ENCODE measurements at regions not wholly inside any gene's neighbourhood (a gene's known extent, or its start where the extent isn't known, plus 50 kb on each side); places are given as distances from the start of the nearest gene placed in this dataset.

GRCh38 chr3:3232251-3232650 is 52.8 kb upstream of the CRBN start:
- no peak overlapping the region for H3K9ac ChIP-seq (ENCODE audit: low read length)
- no peaks in the 10 kb centered on the region for H4K20me1 ChIP-seq (ENCODE audit: insufficient read depth, low read length)
- H3K36me3 ChIP-seq (replicated peaks; ENCODE audit: low read depth, low read length): no peaks in the 10 kb centered on the region
- no peaks in the 10 kb centered on the region for H3K9me3 ChIP-seq (ENCODE audit: insufficient read depth, low read length)
- no peaks in the 10 kb centered on the region for H3K4me1 ChIP-seq (ENCODE audit: low read length)
- H3K27ac ChIP-seq (ENCODE audit: low read length): no peak overlapping the region
- no peak for TF ChIP-seq EZH2phosphoT487 (IDR thresholded peaks at IDR 0.05; ENCODE audit: low read depth)
- H3K4me2 ChIP-seq (ENCODE audit: low read length): no peak overlapping the region
- no peaks in the 10 kb centered on the region; the same call in 1 of the 2 replicates for H3K27me3 ChIP-seq (ENCODE audit: low read depth, low read length)
- H3K4me3 ChIP-seq (ENCODE audit: low read length): no peak overlapping the region
- H2AFZ ChIP-seq (ENCODE audit: low read depth, low read length): no peak overlapping the region
- no peaks in the 10 kb centered on the region for H3K79me2 ChIP-seq (ENCODE audit: low read length)
